ENCODE measurements at regions not wholly inside any gene's neighbourhood (a gene's known extent, or its start where the extent isn't known, plus 50 kb on each side); places are given as distances from the start of the nearest gene placed in this dataset.
"Not testable (repeated sequence)": the region's sequence is repeated elsewhere in the genome, so short reads cannot be mapped to it uniquely, and the experiment has no call there.

GRCh38 chr10:51015390-51015754 lies 58.9 kb upstream of the PRKG1 start:
- TF ChIP-seq, protein P1, sequence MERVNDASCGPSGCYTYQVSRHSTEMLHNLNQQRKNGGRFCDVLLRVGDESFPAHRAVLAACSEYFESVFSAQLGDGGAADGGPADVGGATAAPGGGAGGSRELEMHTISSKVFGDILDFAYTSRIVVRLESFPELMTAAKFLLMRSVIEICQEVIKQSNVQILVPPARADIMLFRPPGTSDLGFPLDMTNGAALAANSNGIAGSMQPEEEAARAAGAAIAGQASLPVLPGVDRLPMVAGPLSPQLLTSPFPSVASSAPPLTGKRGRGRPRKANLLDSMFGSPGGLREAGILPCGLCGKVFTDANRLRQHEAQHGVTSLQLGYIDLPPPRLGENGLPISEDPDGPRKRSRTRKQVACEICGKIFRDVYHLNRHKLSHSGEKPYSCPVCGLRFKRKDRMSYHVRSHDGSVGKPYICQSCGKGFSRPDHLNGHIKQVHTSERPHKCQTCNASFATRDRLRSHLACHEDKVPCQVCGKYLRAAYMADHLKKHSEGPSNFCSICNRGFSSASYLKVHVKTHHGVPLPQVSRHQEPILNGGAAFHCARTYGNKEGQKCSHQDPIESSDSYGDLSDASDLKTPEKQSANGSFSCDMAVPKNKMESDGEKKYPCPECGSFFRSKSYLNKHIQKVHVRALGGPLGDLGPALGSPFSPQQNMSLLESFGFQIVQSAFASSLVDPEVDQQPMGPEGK (CRISPR knock-in tag; IDR thresholded peaks at IDR 0.05; ENCODE audit: borderline replicate concordance) = not testable (repeated sequence)
- TF ChIP-seq CSDC2 (CRISPR knock-in tag; IDR thresholded peaks at IDR 0.05); ZC3H10 (CRISPR knock-in tag; IDR thresholded peaks at IDR 0.05); POU6F1 (CRISPR knock-in tag; IDR thresholded peaks at IDR 0.05; ENCODE audit: borderline replicate concordance, low read depth); OSR1 (CRISPR knock-in tag; IDR thresholded peaks at IDR 0.05); ARNTL (CRISPR knock-in tag; IDR thresholded peaks at IDR 0.05; ENCODE audit: borderline replicate concordance, low read depth); BACH2 (CRISPR knock-in tag; IDR thresholded peaks at IDR 0.05; ENCODE audit: borderline replicate concordance); ZNF565 (CRISPR knock-in tag; conservative IDR thresholded peaks at IDR 0.05; ENCODE audit: low read depth); ZFP3 (CRISPR knock-in tag; IDR thresholded peaks at IDR 0.05); ZNF70 (CRISPR knock-in tag; IDR thresholded peaks at IDR 0.05): not testable (repeated sequence)
- TF ChIP-seq, protein P2, sequence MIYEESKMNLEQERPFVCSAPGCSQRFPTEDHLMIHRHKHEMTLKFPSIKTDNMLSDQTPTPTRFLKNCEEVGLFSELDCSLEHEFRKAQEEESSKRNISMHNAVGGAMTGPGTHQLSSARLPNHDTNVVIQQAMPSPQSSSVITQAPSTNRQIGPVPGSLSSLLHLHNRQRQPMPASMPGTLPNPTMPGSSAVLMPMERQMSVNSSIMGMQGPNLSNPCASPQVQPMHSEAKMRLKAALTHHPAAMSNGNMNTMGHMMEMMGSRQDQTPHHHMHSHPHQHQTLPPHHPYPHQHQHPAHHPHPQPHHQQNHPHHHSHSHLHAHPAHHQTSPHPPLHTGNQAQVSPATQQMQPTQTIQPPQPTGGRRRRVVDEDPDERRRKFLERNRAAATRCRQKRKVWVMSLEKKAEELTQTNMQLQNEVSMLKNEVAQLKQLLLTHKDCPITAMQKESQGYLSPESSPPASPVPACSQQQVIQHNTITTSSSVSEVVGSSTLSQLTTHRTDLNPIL (CRISPR knock-in tag; IDR thresholded peaks at IDR 0.05; ENCODE audit: low read depth) = not testable (repeated sequence)

Measured in SK-N-SH treated with all-trans-retinoic acid at 6 μM for 48 hours (cell line).